DOHH2 (cell line): ENCODE measurements at regions not wholly inside any gene's neighbourhood (a gene's known extent, or its start where the extent isn't known, plus 50 kb on each side); places are given as distances from the start of the nearest gene placed in this dataset.

Experiments
- H3F3A ChIP-seq: fragments of 200-600 bp; sonication (generic), shearing (Covaris generic); 2 replicates; pipeline ENCODE4 v1.6.0; 2016; ENCODE audit warnings: antibody characterized with exemption, mild to moderate bottlenecking; ENCODE audit not compliant: control insufficient read depth, insufficient read depth
- H3K27ac ChIP-seq: fragments of 200-600 bp; sonication (generic); 2 replicates; pipeline ENCODE4 v1.5.1; 2014; ENCODE audit warnings: low read depth, mild to moderate bottlenecking, low read length, moderate library complexity
- H3K27me3 ChIP-seq: fragments of 200-600 bp; sonication (generic); 2 replicates; pipeline ENCODE4 v1.6.1; 2014; ENCODE audit warnings: mild to moderate bottlenecking, low read length, mixed read lengths; ENCODE audit not compliant: control insufficient read depth
- H3K36me3 ChIP-seq: fragments of 200-600 bp; sonication (generic); 2 replicates; pipeline ENCODE4 v1.6.1; 2014; ENCODE audit warnings: mild to moderate bottlenecking, low read length, moderate library complexity, mixed read lengths; ENCODE audit not compliant: control insufficient read depth
- H3K4me1 ChIP-seq: fragments of 200-600 bp; sonication (generic); 2 replicates; pipeline ENCODE4 v1.6.1; 2014; ENCODE audit warnings: mild to moderate bottlenecking, low read length, mixed read lengths; ENCODE audit not compliant: control insufficient read depth
- H3K4me2 ChIP-seq: fragments of 200-600 bp; sonication (generic); 2 replicates; pipeline ENCODE4 v1.6.0; 2014; ENCODE audit warnings: mild to moderate bottlenecking, low read length, moderate library complexity
- H3K4me3 ChIP-seq: fragments of 200-600 bp; sonication (generic); 2 replicates; pipeline ENCODE4 v1.5.1; 2014; ENCODE audit warnings: mild to moderate bottlenecking, low read length, mixed read lengths
- H3K79me2 ChIP-seq: fragments of 200-600 bp; sonication (generic); 2 replicates; pipeline ENCODE4 v1.6.1; 2014; ENCODE audit warnings: mild to moderate bottlenecking, low read length, mixed read lengths; ENCODE audit not compliant: control insufficient read depth
- H3K9me2 ChIP-seq: fragments of 200-600 bp; sonication (generic); replicated peaks from 2 replicates; pipeline ENCODE4 v1.6.1; 2014; ENCODE audit warnings: mild to moderate bottlenecking, low read length, mixed read lengths; ENCODE audit not compliant: control insufficient read depth
- H3K9me3 ChIP-seq: fragments of 200-600 bp; sonication (generic); 2 replicates; pipeline ENCODE4 v1.6.1; 2014; ENCODE audit warnings: antibody characterized with exemption, low read length, mixed read lengths; ENCODE audit not compliant: control insufficient read depth, insufficient read depth
- H4K20me1 ChIP-seq: fragments of 200-600 bp; sonication (generic); 2 replicates; pipeline ENCODE4 v1.6.0; 2014; ENCODE audit warnings: low read depth, mild to moderate bottlenecking, antibody characterized with exemption, low read length, moderate library complexity; ENCODE audit not compliant: control insufficient read depth, insufficient read depth
- CTCF ChIP-seq: fragments of 200-600 bp; sonication (generic); IDR thresholded peaks from one replicate; pipeline ENCODE4 v1.5.1; 2014; ENCODE audit warnings: antibody characterized with exemption, mild to moderate bottlenecking, low read depth, low read length; ENCODE audit not compliant: poor library complexity, severe bottlenecking
- EZH2phosphoT487 ChIP-seq: fragments of 200-600 bp; sonication (generic); IDR thresholded peaks from 2 replicates; pipeline ENCODE4 v1.6.1; 2017; ENCODE audit warnings: borderline replicate concordance, mild to moderate bottlenecking, antibody characterized with exemption, low read length, moderate library complexity, mixed read lengths

DNA sequence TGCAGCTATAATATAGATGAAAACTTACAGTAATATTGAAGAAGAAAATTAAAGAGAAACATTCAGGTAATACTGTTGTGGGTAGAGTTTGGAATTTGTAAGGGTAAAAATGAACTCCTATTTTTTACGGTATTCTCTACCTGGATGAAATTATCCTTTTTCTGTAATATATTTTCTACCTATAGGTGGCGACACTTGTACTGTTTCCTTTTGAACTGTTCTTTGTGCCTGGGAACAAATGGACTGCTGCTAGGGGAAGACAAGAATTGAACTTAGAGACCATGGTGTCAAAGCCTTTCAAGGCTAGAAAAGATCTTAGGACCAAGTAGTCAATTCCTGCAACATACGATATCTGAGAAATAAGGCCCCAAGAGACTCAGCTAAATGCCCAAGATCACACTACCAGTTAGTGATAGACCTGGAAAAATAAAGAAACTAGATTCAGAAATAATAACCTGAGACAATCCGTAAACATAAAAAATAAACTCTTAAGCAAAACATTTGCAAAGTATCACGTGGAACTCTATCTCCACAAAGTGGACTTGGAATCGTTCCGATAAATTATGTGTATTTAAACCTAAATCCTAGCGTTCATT, 383.8 kb downstream of the TFAP2A start:
- H3K36me3 ChIP-seq, result no peaks in the 10 kb centered on the region
- no peaks in the 10 kb centered on the region for H4K20me1 ChIP-seq
- TF ChIP-seq CTCF (peak; percentile 68), EZH2phosphoT487 (no peak)
- no peaks in the 10 kb centered on the region for H3K79me2 ChIP-seq
- H3K9me3 ChIP-seq, result no peaks in the 10 kb centered on the region
- H3F3A ChIP-seq, result no peaks in the 10 kb centered on the region
- H3K4me3 ChIP-seq, result no peak overlapping the region
- H3K4me1 ChIP-seq, result no peaks in the 10 kb centered on the region
- H3K27me3 ChIP-seq, result no peaks in the 10 kb centered on the region
- H3K27ac ChIP-seq, result no peak overlapping the region
- H3K9me2 ChIP-seq, result no peaks in the 10 kb centered on the region
- H3K4me2 ChIP-seq, result no peak overlapping the region

DNA sequence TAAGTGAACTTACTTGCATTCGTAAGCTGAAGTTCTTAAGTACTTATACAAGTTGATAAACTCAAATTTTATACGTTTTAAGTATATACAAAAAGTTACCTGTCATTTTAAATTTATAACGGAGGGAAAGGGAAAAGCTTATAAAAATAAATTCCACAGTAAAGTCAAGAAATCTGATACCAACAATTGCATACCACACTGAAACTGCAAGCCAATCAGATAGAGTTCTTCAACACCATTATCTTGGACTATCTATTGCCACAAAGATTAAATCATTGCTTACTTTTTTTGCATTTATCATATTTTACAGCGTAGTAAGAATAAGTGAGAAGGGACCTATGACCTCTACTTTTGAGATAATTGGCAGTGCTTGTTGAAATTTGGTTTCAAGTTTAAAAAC, 386.7 kb downstream of the TFAP2A start:
- Histone ChIP-seq H3K79me2 (no peaks in the 10 kb centered on the region), H3K27me3 (no peaks in the 10 kb centered on the region), H3K4me1 (no peaks in the 10 kb centered on the region), H3F3A (no peaks in the 10 kb centered on the region), H3K36me3 (no peaks in the 10 kb centered on the region), H3K9me2 (no peaks in the 10 kb centered on the region), H3K9me3 (no peaks in the 10 kb centered on the region), H4K20me1 (no peaks in the 10 kb centered on the region), H3K4me2 (no peak overlapping the region), H3K4me3 (no peak overlapping the region), H3K27ac (no peak overlapping the region)
- TF ChIP-seq EZH2phosphoT487, result no peak
- no peak for TF ChIP-seq CTCF

- no peaks in the 10 kb centered on the region for H3K36me3 ChIP-seq
- no peaks in the 10 kb centered on the region for H3K4me1 ChIP-seq
- H3K27ac ChIP-seq, result no peak overlapping the region
- TF ChIP-seq EZH2phosphoT487, result no peak
- no peak for TF ChIP-seq CTCF
- H3F3A ChIP-seq, result no peaks in the 10 kb centered on the region
- no peaks in the 10 kb centered on the region for H3K9me3 ChIP-seq
- no peaks in the 10 kb centered on the region for H4K20me1 ChIP-seq
- no peaks in the 10 kb centered on the region for H3K9me2 ChIP-seq
- no peak overlapping the region for H3K4me2 ChIP-seq
- H3K79me2 ChIP-seq, result no peaks in the 10 kb centered on the region
- H3K4me3 ChIP-seq, result no peak overlapping the region
- H3K27me3 ChIP-seq, result no peaks in the 10 kb centered on the region
These were observed 395.0 kb downstream of the TFAP2A start for GRCh38 chr6:10019851-10020250.
